Keratinocyte (primary cell): ENCODE measurements at regions not wholly inside any gene's neighbourhood (a gene's known extent, or its start where the extent isn't known, plus 50 kb on each side); places are given as distances from the start of the nearest gene placed in this dataset.

Experiments used
- DNase-seq: peaks from one replicate; pipeline ENCODE4 v3.0.0-alpha.2; 2011; ENCODE audit warnings: low read depth, missing footprints, low spot score
- FAIRE-seq: peaks from 2 replicates; lab custom pipeline; 2011; peaks lifted over from hg19 to GRCh38; lab: Jason Lieb, UNC
- H2AFZ ChIP-seq: 2 replicates; pipeline ENCODE4 v1.6.0; 2012; ENCODE audit warnings: low read length, control low read depth, inconsistent platforms; ENCODE audit not compliant: control insufficient read depth
- H3K27ac ChIP-seq: 2 replicates; pipeline ENCODE4 v1.5.1; 2011; ENCODE audit warnings: low read length; ENCODE audit not compliant: control insufficient read depth, insufficient read depth
- H3K27me3 ChIP-seq: 3 replicates; pipeline ENCODE4 v1.6.0; 2011; ENCODE audit warnings: low read length; ENCODE audit not compliant: control insufficient read depth, insufficient read depth; ENCODE audit errors: extremely low read depth
- H3K36me3 ChIP-seq, 2 experiments: 2 replicates in 1 of 2; 3 replicates in 1 of 2; pipeline ENCODE4 v1.5.1; 2011; ENCODE audit warnings: low read length in 2 of 2, mild to moderate bottlenecking in 1 of 2; ENCODE audit not compliant: control insufficient read depth in 2 of 2, insufficient read depth in 2 of 2; ENCODE audit errors: extremely low read depth in 1 of 2
- H3K4me1 ChIP-seq: 3 replicates; pipeline ENCODE4 v1.5.1; 2011; ENCODE audit warnings: low read length; ENCODE audit not compliant: control insufficient read depth, insufficient read depth; ENCODE audit errors: extremely low read depth
- H3K4me2 ChIP-seq: 3 replicates; pipeline ENCODE4 v1.6.0; 2011; ENCODE audit warnings: low read depth, low read length; ENCODE audit not compliant: control insufficient read depth, insufficient read depth; ENCODE audit errors: extremely low read depth
- H3K4me3 ChIP-seq, 3 experiments: fragments of 200-600 bp in 1 of 3; sonication (generic) in 1 of 3; 2 replicates in 2 of 3; 3 replicates in 1 of 3; pipeline ENCODE4 v1.5.1; 2011 to 2016; ENCODE audit warnings: low read length in 3 of 3, mild to moderate bottlenecking in 3 of 3, control low read depth in 2 of 3, inconsistent platforms in 1 of 3, low read depth in 1 of 3, mixed read lengths in 1 of 3, mixed run types in 1 of 3, moderate library complexity in 1 of 3; ENCODE audit not compliant: control insufficient read depth in 2 of 3, insufficient read depth in 2 of 3; ENCODE audit errors: extremely low read depth in 1 of 3
- H3K79me2 ChIP-seq: 2 replicates; pipeline ENCODE4 v1.6.0; 2012; ENCODE audit warnings: low read length; ENCODE audit not compliant: control insufficient read depth, insufficient read depth
- H3K9ac ChIP-seq: 3 replicates; pipeline ENCODE4 v1.6.0; 2011; ENCODE audit warnings: low read length; ENCODE audit not compliant: control insufficient read depth, insufficient read depth; ENCODE audit errors: extremely low read depth
- H3K9me1 ChIP-seq: 3 replicates; pipeline ENCODE4 v1.6.0; 2011; ENCODE audit warnings: low read length; ENCODE audit not compliant: control insufficient read depth, insufficient read depth; ENCODE audit errors: extremely low read depth
- H3K9me3 ChIP-seq: 2 replicates; pipeline ENCODE4 v1.5.1; 2012; ENCODE audit warnings: low read depth, low read length; ENCODE audit not compliant: control insufficient read depth
- H4K20me1 ChIP-seq: 3 replicates; pipeline ENCODE4 v1.6.0; 2011; ENCODE audit warnings: low read length; ENCODE audit not compliant: control insufficient read depth, insufficient read depth; ENCODE audit errors: extremely low read depth
- EZH2 ChIP-seq: IDR thresholded peaks from one replicate; pipeline ENCODE4 v1.6.1; 2012; ENCODE audit warnings: inconsistent platforms, mild to moderate bottlenecking, low read length, moderate library complexity
- dilution Hi-C: fragments of 300-500 bp; cut with MboI; formaldehyde crosslinking; loops from one replicate; pipeline ENCODE4 v1.7.0; 2020; ENCODE audit warnings: low sequenced_read_pairs; ENCODE audit not compliant: extremely low pct_ligation_motif_present
- TF ChIP-seq, protein P1 (sequence below), 3 experiments: IDR thresholded peaks in 1 of 3; conservative IDR thresholded peaks in 1 of 3; optimal IDR thresholded peaks in 1 of 3; 2 replicates in 2 of 3; 3 replicates in 1 of 3; pipeline versions ENCODE3 to v1.5.1; 2011; ENCODE audit warnings: low read length in 3 of 3, mild to moderate bottlenecking in 3 of 3, moderate library complexity in 2 of 3, control low read depth in 1 of 3, inconsistent platforms in 1 of 3; ENCODE audit not compliant: insufficient read depth in 2 of 3; ENCODE audit errors: extremely low read depth in 1 of 3

DNA sequence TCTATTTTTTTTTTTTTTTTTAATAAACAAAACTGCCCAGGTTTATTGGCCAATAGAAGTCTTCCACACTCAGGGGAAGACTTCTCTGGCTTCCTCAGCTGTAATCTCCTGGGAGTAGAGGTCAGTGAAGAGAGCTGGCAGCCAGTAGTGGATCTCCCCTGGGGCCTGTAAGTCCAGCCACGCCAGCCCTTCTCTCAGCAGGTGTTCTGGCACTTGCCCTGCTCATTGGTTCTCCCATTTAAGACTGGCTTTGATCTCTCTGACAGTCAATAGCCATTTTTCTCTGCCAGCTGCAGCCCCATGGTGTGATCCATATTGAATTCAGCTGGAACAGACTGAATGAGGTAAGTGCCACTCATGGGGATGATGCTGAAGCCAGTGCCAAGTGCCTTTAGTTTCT is 170.6 kb upstream of the SPHKAP start:
- H3K79me2 ChIP-seq = no peaks in the 10 kb centered on the region
- H3K4me1 ChIP-seq = no peaks in the 10 kb centered on the region
- H3K9me1 ChIP-seq = no peaks in the 10 kb centered on the region
- DNase-seq (no peak), FAIRE-seq (no peak)
- no peak overlapping the region for H3K9ac ChIP-seq
- dilution Hi-C loops = no loop called here
- TF ChIP-seq, protein P1, sequence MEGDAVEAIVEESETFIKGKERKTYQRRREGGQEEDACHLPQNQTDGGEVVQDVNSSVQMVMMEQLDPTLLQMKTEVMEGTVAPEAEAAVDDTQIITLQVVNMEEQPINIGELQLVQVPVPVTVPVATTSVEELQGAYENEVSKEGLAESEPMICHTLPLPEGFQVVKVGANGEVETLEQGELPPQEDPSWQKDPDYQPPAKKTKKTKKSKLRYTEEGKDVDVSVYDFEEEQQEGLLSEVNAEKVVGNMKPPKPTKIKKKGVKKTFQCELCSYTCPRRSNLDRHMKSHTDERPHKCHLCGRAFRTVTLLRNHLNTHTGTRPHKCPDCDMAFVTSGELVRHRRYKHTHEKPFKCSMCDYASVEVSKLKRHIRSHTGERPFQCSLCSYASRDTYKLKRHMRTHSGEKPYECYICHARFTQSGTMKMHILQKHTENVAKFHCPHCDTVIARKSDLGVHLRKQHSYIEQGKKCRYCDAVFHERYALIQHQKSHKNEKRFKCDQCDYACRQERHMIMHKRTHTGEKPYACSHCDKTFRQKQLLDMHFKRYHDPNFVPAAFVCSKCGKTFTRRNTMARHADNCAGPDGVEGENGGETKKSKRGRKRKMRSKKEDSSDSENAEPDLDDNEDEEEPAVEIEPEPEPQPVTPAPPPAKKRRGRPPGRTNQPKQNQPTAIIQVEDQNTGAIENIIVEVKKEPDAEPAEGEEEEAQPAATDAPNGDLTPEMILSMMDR (optimal IDR thresholded peaks at IDR 0.05 in 1 of 3, IDR thresholded peaks at IDR 0.05 in 1 of 3, conservative IDR thresholded peaks at IDR 0.05 in 1 of 3; ENCODE audit: extremely low read depth in 1 of 3, insufficient read depth in 2 of 3, low read length in 3 of 3) = no peak
- no peak for TF ChIP-seq EZH2
- no peaks in the 10 kb centered on the region for H3K9me3 ChIP-seq
- no peak overlapping the region for H2AFZ ChIP-seq
- H3K27ac ChIP-seq = no peak overlapping the region
- no peak overlapping the region for H3K4me3 ChIP-seq
- H3K4me2 ChIP-seq = no peak overlapping the region
- H4K20me1 ChIP-seq = no peaks in the 10 kb centered on the region
- H3K27me3 ChIP-seq = no peaks in the 10 kb centered on the region
- H3K36me3 ChIP-seq = no peaks in the 10 kb centered on the region

DNA sequence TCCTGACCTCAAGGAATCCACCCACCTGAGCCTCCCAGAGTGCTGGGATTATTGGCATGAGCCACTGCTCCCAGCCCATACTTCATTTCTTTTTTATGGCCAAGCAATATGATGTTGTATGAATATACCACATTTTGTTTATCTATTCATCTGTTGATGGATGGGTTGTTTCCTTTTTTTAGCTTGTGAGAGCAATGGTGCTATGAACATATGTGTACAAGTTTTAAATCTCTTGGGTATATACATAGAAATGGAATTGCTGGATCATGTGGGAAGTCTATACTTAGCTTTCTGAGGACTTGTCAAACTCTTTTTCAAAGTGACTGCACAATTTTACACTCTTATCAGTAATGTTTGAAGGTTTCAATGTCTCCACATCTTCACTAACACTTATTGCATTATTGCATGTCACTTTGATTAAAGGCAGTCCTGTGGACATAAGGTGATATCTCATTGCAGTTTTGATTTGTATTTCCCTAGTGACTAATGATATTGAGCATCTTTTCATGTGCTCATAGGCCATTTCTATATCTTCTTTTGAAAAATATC is 167.1 kb upstream of the SPHKAP start:
- Histone ChIP-seq H3K9me3 (no peaks in the 10 kb centered on the region), H4K20me1 (no peaks in the 10 kb centered on the region), H3K27me3 (no peaks in the 10 kb centered on the region), H3K4me3 (no peak overlapping the region), H3K4me2 (no peak overlapping the region), H3K36me3 (no peaks in the 10 kb centered on the region), H3K9me1 (no peaks in the 10 kb centered on the region), H3K4me1 (no peaks in the 10 kb centered on the region), H3K9ac (no peak overlapping the region), H2AFZ (no peak overlapping the region), H3K79me2 (no peaks in the 10 kb centered on the region), H3K27ac (no peak overlapping the region)
- DNase-seq (no peak), FAIRE-seq (no peak)
- no peak for TF ChIP-seq EZH2
- TF ChIP-seq, protein P1 (optimal IDR thresholded peaks at IDR 0.05 in 1 of 3, IDR thresholded peaks at IDR 0.05 in 1 of 3, conservative IDR thresholded peaks at IDR 0.05 in 1 of 3; ENCODE audit: extremely low read depth in 1 of 3, insufficient read depth in 2 of 3, low read length in 3 of 3) = no peak
- dilution Hi-C loops = no loop called here
